ENCODE measurements at regions not wholly inside any gene's neighbourhood (a gene's known extent, or its start where the extent isn't known, plus 50 kb on each side); places are given as distances from the start of the nearest gene placed in this dataset.

GRCh38 chr10:3624367-3624766 lies 160.6 kb downstream of the KLF6 start:
- TF ChIP-seq CTCF (conservative IDR thresholded peaks at IDR 0.05; ENCODE audit: low read length) = no peak
- no peak for TF ChIP-seq EZH2phosphoT487 (IDR thresholded peaks at IDR 0.05; ENCODE audit: borderline replicate concordance)
